Aorta (tissue), 5 donors: ENCODE measurements at regions not wholly inside any gene's neighbourhood (a gene's known extent, or its start where the extent isn't known, plus 50 kb on each side); places are given as distances from the start of the nearest gene placed in this dataset.

Source experiments
- ATAC-seq: fragments of 200-7000 bp; cut with Tn5 transposase; one replicate; pipeline ENCODE4 v1.9.1; 2022; ENCODE audit warnings: moderate library complexity; ENCODE audit not compliant: low FRiP score
- DNase-seq, 2 donors: peaks; one replicate each; pipeline ENCODE4 v3.0.0-alpha.2; 2020
- H3K27ac ChIP-seq, 2 donors: one replicate each; pipeline ENCODE4 v1.5.1; 2013; ENCODE audit warnings: low read length in 2 of 2, mild to moderate bottlenecking in 2 of 2, moderate library complexity in 2 of 2, control low read depth in 1 of 2, inconsistent platforms in 1 of 2, low read depth in 1 of 2
- H3K27me3 ChIP-seq, 2 donors: one replicate each; pipeline ENCODE4 v1.6.1; 2013; ENCODE audit warnings: control low read depth in 1 of 2, low read length in 1 of 2, mild to moderate bottlenecking in 1 of 2, moderate library complexity in 1 of 2; ENCODE audit not compliant: insufficient read depth in 2 of 2, control insufficient read depth in 1 of 2
- H3K36me3 ChIP-seq, 2 donors: one replicate each; pipeline ENCODE4 v1.6.1; 2013; ENCODE audit warnings: control low read depth in 1 of 2, low read length in 1 of 2, mild to moderate bottlenecking in 1 of 2; ENCODE audit not compliant: insufficient read depth in 2 of 2, control insufficient read depth in 1 of 2
- H3K4me1 ChIP-seq, 2 donors: one replicate each; pipeline ENCODE4 v1.6.1; 2013; ENCODE audit warnings: low read length in 2 of 2, control low read depth in 1 of 2, mild to moderate bottlenecking in 1 of 2, moderate library complexity in 1 of 2; ENCODE audit not compliant: insufficient read depth in 2 of 2, control insufficient read depth in 1 of 2
- H3K4me3 ChIP-seq, 2 donors: one replicate each; pipeline ENCODE4 v1.5.1; 2013; ENCODE audit warnings: low read length in 2 of 2, control low read depth in 1 of 2, mild to moderate bottlenecking in 1 of 2
- H3K9me3 ChIP-seq: one replicate; pipeline ENCODE4 v1.6.1; 2013; ENCODE audit warnings: mild to moderate bottlenecking, low read length; ENCODE audit not compliant: control insufficient read depth
- WGBS, 2 donors: extraction: QIAGEN DNeasy Blood & Tissue Kit; methylation state at CpG; one replicate each; pipeline ENCODE4 v1.1.7; 2013; 5-methylcytosine and 5-hydroxymethylcytosine counted together
- intact Hi-C, 2 donors: fragments of 100-400 bp; cut with DNase I; formaldehyde crosslinking; loops; one replicate each; pipeline versions ENCODE4 v1.14.2 to v1.15.0; 2022
- donor health status: healthy with polysubstance abuse.
- donor health status: Bipolar disorder and iron deficiency.
- donor health status: DM: no; HTN: no; CAD: no.
- donor health status: DM: no; HTN: no; CAD: no.
- donor health status: DM: yes; HTN: yes; CAD: no.

GRCh38 chr12:98067795-98068194, 447.6 kb upstream of the TMPO start:
- WGBS, 2 donors = 69 to 70% methylated on average over 7 of the region's 7 CpGs
- Histone ChIP-seq H3K9me3 (no peaks in the 10 kb centered on the region), H3K4me3 (no peak overlapping the region), H3K27me3 (no peaks in the 10 kb centered on the region), H3K36me3 (no peaks in the 10 kb centered on the region), H3K27ac (no peak overlapping the region), H3K4me1 (no peaks in the 10 kb centered on the region)
- DNase-seq = no peak
- ATAC-seq = no peak
- intact Hi-C loops = no loop called here

DNA sequence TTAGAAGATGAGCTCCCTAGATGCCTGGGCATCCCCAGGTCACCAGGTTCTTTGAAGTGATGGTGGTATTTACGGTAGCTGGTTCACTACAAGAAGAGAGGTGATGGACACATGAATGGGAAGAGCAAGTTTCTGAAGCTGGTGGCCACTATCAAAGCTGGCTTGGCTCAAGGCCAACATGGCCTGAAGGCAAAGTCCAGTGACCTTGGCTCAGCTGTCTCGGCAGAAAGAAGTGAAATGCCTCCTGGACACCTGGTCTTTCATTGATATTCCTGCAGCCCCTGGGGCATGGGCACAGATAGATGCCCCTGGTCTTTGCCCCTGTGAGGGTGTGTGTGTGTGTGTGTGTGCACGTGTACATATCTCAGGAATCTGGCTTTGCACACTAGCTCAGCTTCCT, 441.8 kb upstream of the TMPO start:
- Histone ChIP-seq H3K27me3 (no peaks in the 10 kb centered on the region), H3K27ac (no peak overlapping the region), H3K4me1 (no peaks in the 10 kb centered on the region), H3K36me3 (no peaks in the 10 kb centered on the region), H3K4me3 (no peak overlapping the region), H3K9me3 (peaks cover 1% of the 10 kb centered on the region)
- WGBS, 2 donors = 78 to 85% methylated on average over 3 of the region's 3 CpGs
- DNase-seq = no peak
- intact Hi-C loops = no loop called here
- ATAC-seq = no peak

GRCh38 chr12:98074286-98074685, 441.1 kb upstream of the TMPO start:
- WGBS, 2 donors = 81 to 87% methylated on average over 2 of the region's 2 CpGs
- Histone ChIP-seq H3K4me3 (no peak overlapping the region), H3K9me3 (peaks cover 1% of the 10 kb centered on the region), H3K27ac (no peak overlapping the region), H3K36me3 (no peaks in the 10 kb centered on the region), H3K4me1 (no peaks in the 10 kb centered on the region), H3K27me3 (no peaks in the 10 kb centered on the region)
- DNase-seq = no peak
- intact Hi-C loops = no loop called here
- ATAC-seq = no peak

DNA sequence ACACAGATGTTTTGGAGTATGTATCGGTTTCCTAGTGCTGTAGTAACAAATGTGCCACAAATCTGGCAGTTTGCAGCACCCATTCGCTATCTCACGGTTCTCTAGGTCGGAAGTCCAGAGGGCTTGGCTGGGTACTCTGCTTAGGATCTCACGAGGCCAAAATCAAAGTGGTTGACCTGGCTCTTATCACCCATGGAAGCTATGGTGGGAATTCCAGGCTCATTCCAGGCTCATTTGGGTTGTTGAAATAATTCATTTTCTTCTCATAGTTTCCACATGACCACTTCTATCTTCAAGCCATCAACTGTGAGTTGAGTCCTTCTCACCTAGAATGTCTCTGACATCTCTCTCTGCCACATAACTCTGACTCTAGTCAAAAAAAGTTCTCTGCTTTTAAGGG, 431.0 kb upstream of the TMPO start:
- WGBS, 2 donors = 72 to 75% methylated on average over 5 of the region's 5 CpGs
- intact Hi-C loops = no loop called here
- H3K9me3 ChIP-seq = no peaks in the 10 kb centered on the region
- ATAC-seq (no peak), DNase-seq (no peak)
- H3K27ac ChIP-seq = no peak overlapping the region
- H3K4me3 ChIP-seq = no peak overlapping the region
- H3K27me3 ChIP-seq = peaks cover 0 to 3% of the 10 kb centered on the region in 2 donors
- H3K36me3 ChIP-seq = no peaks in the 10 kb centered on the region
- no peaks in the 10 kb centered on the region for H3K4me1 ChIP-seq

DNA sequence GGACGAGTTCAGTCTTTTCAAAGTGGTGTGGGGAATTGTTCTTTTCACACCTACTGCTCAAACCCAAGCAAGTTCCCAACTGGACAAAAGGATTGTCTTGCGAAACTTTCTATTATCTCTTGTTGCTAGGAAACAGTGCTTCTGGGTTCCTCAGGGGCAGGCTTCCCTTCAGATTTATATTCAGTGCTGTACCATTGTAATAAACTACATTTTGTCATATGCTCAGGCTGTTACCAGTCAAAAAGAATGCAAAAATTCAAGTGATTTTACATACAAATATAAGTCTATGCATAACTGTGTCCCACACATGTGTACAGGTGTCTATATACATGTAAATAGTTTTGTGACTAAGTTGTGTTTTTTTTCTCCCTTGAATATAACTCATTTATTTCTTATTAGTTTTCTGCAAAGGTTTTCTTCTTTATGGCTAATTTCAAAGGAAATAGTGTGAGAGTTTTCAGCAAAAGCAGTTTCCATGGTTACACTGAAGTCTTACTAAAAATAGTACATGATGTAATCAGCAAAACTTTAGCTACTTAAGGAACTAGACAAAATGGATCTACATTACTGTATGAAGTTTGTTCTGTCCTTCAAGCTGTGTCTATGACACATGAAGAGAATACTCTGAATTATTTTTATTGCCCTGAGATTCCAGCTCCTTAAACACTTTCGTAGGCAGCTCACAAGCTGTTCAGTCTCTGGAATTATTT, 430.2 kb upstream of the TMPO start:
- no peaks in the 10 kb centered on the region for H3K4me1 ChIP-seq
- DNase-seq = no peak
- H3K36me3 ChIP-seq = no peaks in the 10 kb centered on the region

GRCh38 chr12:98090731-98091130, 424.7 kb upstream of the TMPO start:
- intact Hi-C loops = no loop called here
- no peaks in the 10 kb centered on the region for H3K27me3 ChIP-seq
- no peak overlapping the region for H3K27ac ChIP-seq
- no peaks in the 10 kb centered on the region for H3K36me3 ChIP-seq
- 37 to 43% methylated on average over 2 of the region's 2 CpGs for WGBS, 2 donors
- no peak overlapping the region for H3K4me3 ChIP-seq
- DNase-seq (no peak), ATAC-seq (no peak)
- H3K4me1 ChIP-seq = no peaks in the 10 kb centered on the region
- H3K9me3 ChIP-seq = no peaks in the 10 kb centered on the region

More for the DNA sequence above, 430.2 kb upstream of the TMPO start:
- no peak overlapping the region for H3K4me3 ChIP-seq
- H3K27ac ChIP-seq = no peak overlapping the region
- WGBS, 2 donors = 15 to 38% methylated on average over 3 of the region's 3 CpGs
- intact Hi-C loops = no loop called here
- ATAC-seq = no peak
- H3K27me3 ChIP-seq = peaks cover 0 to 1% of the 10 kb centered on the region in 2 donors
- no peaks in the 10 kb centered on the region for H3K9me3 ChIP-seq

GRCh38 chr12:98096436-98096835, 419.0 kb upstream of the TMPO start:
- no peak for DNase-seq
- WGBS, 2 donors = 85 to 93% methylated on average over 2 of the region's 2 CpGs
- intact Hi-C loops = no loop called here
- H3K27ac ChIP-seq = no peak overlapping the region
- no peaks in the 10 kb centered on the region for H3K9me3 ChIP-seq
- H3K36me3 ChIP-seq = no peaks in the 10 kb centered on the region
- H3K27me3 ChIP-seq = no peaks in the 10 kb centered on the region
- ATAC-seq = no peak
- H3K4me3 ChIP-seq = no peak overlapping the region
- H3K4me1 ChIP-seq = no peaks in the 10 kb centered on the region

DNA sequence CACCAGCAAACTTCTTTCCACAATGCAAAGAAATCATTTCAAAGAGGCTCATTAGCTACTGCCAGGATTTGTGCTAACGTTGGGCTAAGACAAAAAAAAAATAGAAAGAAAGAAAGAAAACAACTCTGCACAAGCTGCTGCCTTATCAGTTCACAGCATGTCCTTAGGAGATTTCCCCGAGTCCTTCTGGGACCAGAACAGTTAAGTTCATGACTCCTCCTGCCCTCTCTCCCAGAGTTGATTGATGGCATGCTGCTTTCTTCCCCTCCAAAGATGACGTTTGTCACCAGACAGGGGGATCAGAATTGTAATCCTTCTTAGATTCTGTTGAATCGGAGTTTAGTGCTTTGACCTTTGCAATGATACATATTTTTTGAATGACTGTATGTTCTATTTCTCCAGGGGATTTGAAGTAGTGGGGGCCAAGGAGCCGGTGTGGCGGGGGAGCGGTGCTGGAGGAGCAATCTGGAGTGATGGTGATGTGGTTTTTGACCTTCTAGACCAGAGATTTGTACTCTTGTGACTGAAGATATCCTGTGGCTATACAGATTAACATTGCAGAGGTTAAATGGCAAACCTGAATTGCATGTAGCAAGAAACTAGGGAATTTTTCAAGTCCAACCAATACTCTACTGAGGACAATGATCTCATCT, 409.2 kb upstream of the TMPO start:
- DNase-seq (peak in 1 of 2 donors; percentile 53), ATAC-seq (no peak)
- 10 to 12% methylated on average over 7 of the region's 7 CpGs for WGBS, 2 donors
- no peaks in the 10 kb centered on the region for H3K36me3 ChIP-seq
- H3K27ac ChIP-seq = no peak overlapping the region
- H3K4me1 ChIP-seq = no peaks in the 10 kb centered on the region
- H3K4me3 ChIP-seq = no peak overlapping the region
- intact Hi-C loops = no loop called here
- no peaks in the 10 kb centered on the region for H3K9me3 ChIP-seq
- peaks cover 0 to 1% of the 10 kb centered on the region in 2 donors for H3K27me3 ChIP-seq

DNA sequence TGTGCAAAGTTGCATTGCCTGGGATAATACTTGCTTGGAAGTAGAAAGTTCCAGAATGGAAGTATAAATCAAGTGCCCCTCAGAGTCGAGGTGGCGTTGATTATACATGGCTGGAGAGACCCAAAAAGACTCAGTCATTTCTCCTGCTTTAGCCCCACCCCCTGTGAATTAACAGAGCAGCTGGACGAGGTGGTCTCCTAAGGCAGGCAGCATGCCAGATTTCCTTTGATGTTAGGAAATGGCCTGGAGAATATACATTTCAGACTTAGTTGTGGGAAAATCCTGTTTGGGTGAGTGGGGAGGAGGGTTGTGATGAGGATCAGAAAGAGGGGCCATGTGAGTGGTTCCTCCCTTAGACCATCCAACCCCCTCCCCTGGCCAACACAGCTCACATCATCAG, 406.1 kb upstream of the TMPO start:
- ATAC-seq (no peak), DNase-seq (no peak)
- H3K4me3 ChIP-seq = no peak overlapping the region
- peaks cover 0 to 1% of the 10 kb centered on the region in 2 donors for H3K27me3 ChIP-seq
- no peak overlapping the region for H3K27ac ChIP-seq
- H3K9me3 ChIP-seq = no peaks in the 10 kb centered on the region
- H3K4me1 ChIP-seq = no peaks in the 10 kb centered on the region
- H3K36me3 ChIP-seq = no peaks in the 10 kb centered on the region
- WGBS, 2 donors = 49 to 62% methylated on average over 3 of the region's 3 CpGs
- intact Hi-C loops = no loop called here
